ENCODE measurements at regions not wholly inside any gene's neighbourhood (a gene's known extent, or its start where the extent isn't known, plus 50 kb on each side); places are given as distances from the start of the nearest gene placed in this dataset.

DNA sequence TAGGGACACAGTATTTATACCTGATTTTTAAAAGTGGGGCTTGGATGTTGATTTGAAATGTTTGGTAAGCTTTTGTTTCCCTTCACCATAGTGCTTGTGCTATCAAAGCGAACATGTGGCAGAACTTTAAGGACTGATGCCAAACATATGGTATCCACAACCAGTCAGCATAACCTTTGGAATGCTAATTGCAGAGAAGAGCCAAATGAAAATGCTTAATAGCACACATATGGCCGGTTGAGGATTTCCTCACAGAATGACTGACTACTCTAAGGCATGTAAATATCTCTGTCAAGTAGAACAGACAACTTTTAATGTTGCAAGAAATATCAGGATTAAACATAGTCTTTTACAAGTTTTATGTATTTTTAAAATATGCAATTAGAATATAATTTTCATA is 120.9 kb upstream of the COL3A1 start:
- no peaks in the 10 kb centered on the region for H3K27me3 ChIP-seq
- no peak overlapping the region for H3K27ac ChIP-seq
- TF ChIP-seq, protein P1, sequence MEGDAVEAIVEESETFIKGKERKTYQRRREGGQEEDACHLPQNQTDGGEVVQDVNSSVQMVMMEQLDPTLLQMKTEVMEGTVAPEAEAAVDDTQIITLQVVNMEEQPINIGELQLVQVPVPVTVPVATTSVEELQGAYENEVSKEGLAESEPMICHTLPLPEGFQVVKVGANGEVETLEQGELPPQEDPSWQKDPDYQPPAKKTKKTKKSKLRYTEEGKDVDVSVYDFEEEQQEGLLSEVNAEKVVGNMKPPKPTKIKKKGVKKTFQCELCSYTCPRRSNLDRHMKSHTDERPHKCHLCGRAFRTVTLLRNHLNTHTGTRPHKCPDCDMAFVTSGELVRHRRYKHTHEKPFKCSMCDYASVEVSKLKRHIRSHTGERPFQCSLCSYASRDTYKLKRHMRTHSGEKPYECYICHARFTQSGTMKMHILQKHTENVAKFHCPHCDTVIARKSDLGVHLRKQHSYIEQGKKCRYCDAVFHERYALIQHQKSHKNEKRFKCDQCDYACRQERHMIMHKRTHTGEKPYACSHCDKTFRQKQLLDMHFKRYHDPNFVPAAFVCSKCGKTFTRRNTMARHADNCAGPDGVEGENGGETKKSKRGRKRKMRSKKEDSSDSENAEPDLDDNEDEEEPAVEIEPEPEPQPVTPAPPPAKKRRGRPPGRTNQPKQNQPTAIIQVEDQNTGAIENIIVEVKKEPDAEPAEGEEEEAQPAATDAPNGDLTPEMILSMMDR (IDR thresholded peaks at IDR 0.05), result no peak
- no peak for TF ChIP-seq POLR2A (IDR thresholded peaks at IDR 0.05)
- intact Hi-C loops (cut with DNase I), result no loop called here
- no peak for DNase-seq
- H3K9me3 ChIP-seq, result no peaks in the 10 kb centered on the region
- no peaks in the 10 kb centered on the region for H3K4me1 ChIP-seq
- no peaks in the 10 kb centered on the region for H3K36me3 ChIP-seq
- WGBS, 2 donors, result 47 to 56% methylated on average over 2 of the region's 2 CpGs
- no peak overlapping the region for H3K4me3 ChIP-seq

DNA sequence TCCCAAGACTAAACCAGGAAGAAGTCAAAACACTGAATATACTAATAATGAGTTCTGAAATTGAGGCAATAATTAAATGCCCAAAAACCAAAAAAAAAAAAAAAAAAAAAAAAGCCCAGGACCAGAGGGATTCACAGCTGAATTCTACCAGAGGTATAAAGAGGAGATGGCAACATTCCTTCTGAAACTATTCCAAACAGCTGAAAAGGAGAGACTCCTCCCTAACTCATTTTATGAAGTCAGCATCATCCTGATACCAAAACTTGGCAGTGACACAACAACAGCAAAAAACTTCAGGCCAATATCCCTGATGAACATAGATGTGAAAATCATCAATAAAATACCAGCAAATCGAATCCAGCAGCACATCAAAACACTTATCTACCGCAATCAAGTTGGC is 108.5 kb upstream of the COL3A1 start:
- intact Hi-C loops (cut with DNase I), result no loop called here
- peaks cover 0 to 3% (median 0%) of the 10 kb centered on the region in 3 donors for H3K4me1 ChIP-seq
- DNase-seq, result no peak
- TF ChIP-seq, protein P1 (IDR thresholded peaks at IDR 0.05), result no peak
- TF ChIP-seq POLR2A (IDR thresholded peaks at IDR 0.05), result no peak
- no peaks in the 10 kb centered on the region for H3K27me3 ChIP-seq
- H3K4me3 ChIP-seq, result no peak overlapping the region
- no peaks in the 10 kb centered on the region for H3K36me3 ChIP-seq
- WGBS, 2 donors, result 60 to 69% methylated on average over 2 of the region's 2 CpGs
- H3K9me3 ChIP-seq, result peaks cover 0 to 7% (median 0%) of the 10 kb centered on the region in 3 donors
- no peak overlapping the region for H3K27ac ChIP-seq

DNA sequence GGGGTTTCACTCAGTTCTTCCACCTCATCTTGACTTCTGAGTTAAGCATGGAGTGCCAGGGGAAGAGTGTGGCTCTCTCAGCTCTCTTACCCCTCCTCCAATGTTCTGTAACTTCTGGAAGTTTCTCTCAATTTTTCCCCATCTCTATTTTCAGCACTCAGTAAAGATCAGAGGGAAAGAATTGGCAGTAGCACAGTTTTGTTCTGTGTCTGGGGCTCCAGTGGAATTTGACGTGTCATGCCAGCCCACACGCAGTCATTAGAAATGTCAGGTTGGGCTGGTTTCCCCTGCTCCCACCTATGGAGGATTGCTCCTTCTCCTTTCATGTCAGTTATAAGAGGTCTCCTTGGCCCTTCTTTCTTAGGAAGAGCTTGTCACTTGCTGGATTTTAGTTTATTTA is 104.6 kb upstream of the COL3A1 start:
- Histone ChIP-seq H3K4me1 (peaks cover 0 to 3% (median 0%) of the 10 kb centered on the region in 3 donors), H3K9me3 (peaks cover 0 to 7% (median 0%) of the 10 kb centered on the region in 3 donors), H3K4me3 (no peak overlapping the region), H3K27ac (no peak overlapping the region), H3K36me3 (no peaks in the 10 kb centered on the region), H3K27me3 (no peaks in the 10 kb centered on the region)
- WGBS, 2 donors, result 26 to 33% methylated on average over 2 of the region's 2 CpGs
- no peak for DNase-seq
- TF ChIP-seq, protein P1 (IDR thresholded peaks at IDR 0.05), result no peak
- TF ChIP-seq POLR2A (IDR thresholded peaks at IDR 0.05), result no peak
- intact Hi-C loops (cut with DNase I), result no loop called here

DNA sequence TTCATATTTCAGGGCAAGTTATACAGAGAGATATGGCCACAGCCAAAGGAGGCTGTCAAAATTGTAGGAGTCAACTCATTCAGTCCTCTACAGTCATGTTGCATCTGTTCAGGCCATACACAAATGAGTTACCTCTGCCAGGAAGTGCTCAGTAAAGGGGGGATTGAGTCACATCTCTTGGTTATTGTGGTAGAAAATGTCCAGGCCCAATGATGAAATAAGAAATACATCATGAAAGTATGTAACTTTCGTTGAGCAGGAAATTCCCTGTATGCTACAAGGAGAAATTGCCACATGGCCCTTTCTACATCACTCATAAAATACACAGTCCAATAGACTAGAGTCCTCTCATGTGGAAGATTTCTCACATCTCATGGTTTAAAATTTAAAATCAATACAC is 103.9 kb upstream of the COL3A1 start:
- Histone ChIP-seq H3K27me3 (no peaks in the 10 kb centered on the region), H3K27ac (no peak overlapping the region), H3K9me3 (peaks cover 0 to 7% (median 0%) of the 10 kb centered on the region in 3 donors), H3K36me3 (no peaks in the 10 kb centered on the region), H3K4me3 (no peak overlapping the region), H3K4me1 (peaks cover 0 to 3% (median 0%) of the 10 kb centered on the region in 3 donors)
- intact Hi-C loops (cut with DNase I), result no loop called here
- WGBS, 2 donors, result 42 to 50% methylated on average over 1 of the region's 1 CpG
- TF ChIP-seq, protein P1 (IDR thresholded peaks at IDR 0.05), result no peak
- no peak for TF ChIP-seq POLR2A (IDR thresholded peaks at IDR 0.05)
- no peak for DNase-seq

DNA sequence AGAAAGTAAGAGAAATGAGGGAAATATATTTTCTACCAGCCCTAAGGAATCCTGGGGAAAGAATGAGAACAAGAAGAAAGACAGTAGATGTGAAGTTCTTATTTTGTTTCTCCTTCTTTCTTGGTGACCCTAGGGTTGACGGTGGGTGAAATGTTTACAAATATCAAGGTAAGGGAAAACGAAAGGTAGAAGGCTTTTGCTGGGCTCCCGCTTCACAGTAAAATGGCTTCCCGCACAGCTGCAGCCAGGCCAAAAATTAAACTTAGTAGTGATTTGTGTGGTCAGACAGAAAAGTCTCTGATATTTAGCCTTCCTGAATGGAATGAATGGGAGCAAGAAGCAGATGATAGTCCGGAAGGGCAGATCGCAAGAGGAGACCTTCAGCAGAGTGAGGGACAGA is 99.1 kb upstream of the COL3A1 start:
- Histone ChIP-seq H3K9me3 (no peaks in the 10 kb centered on the region), H3K4me1 (peaks cover 0 to 1% (median 0%) of the 10 kb centered on the region in 3 donors), H3K27ac (no peak overlapping the region), H3K36me3 (no peaks in the 10 kb centered on the region), H3K27me3 (no peaks in the 10 kb centered on the region), H3K4me3 (no peak overlapping the region)
- WGBS, 2 donors, result 92 to 93% methylated on average over 6 of the region's 6 CpGs
- intact Hi-C loops (cut with DNase I), result no loop called here
- TF ChIP-seq, protein P1 (IDR thresholded peaks at IDR 0.05), result no peak
- no peak for TF ChIP-seq POLR2A (IDR thresholded peaks at IDR 0.05)
- DNase-seq, result no peak
